H1 (cell line): ENCODE measurements at regions not wholly inside any gene's neighbourhood (a gene's known extent, or its start where the extent isn't known, plus 50 kb on each side); places are given as distances from the start of the nearest gene placed in this dataset.
A peak's percentile ranks its signal among the peaks of the same experiment; 100 is the strongest.

Experiments used
- CEBPB ChIP-seq: IDR thresholded peaks from 2 replicates; pipeline ENCODE4 v1.6.1; 2012; ENCODE audit warnings: low read depth, low read length
- TF ChIP-seq, protein P1 (sequence below): fragments of 300-600 bp; sonication (generic); IDR thresholded peaks from 2 replicates; pipeline ENCODE4 v1.7.1; 2012; ENCODE audit warnings: low read length, moderate library complexity, mild to moderate bottlenecking, inconsistent platforms; ENCODE audit not compliant: insufficient replicate concordance

DNA sequence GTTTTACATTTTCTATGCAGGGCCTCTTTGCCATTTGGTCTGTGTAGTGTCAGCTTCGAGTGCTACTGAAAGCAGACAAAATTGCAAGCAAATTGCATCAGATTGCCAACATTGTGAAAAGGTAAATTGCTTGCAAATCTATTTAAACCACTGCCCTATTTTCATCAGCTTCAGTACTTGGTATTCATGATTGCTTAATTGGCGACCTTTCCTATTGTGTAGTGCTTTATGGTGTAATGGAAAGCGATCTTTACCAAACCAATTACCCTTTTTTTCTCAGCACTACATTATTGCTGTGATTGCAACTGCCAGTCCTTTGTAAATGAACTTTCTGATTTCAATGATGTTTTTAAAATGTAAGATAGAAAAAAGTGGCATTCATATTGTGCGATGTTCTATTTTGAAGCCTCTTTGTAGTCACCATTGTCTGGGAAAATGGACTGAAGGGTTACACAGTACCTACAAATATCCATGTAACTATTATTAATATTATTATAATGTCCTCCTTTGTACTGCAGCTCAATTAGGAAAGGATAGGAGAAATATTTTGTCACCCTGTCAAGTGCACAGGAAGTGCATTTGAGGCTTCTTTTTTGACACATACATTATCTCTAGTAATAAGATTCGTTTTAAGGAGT lies 177.7 kb upstream of the SP8 start (continued):
- TF ChIP-seq, protein P1, sequence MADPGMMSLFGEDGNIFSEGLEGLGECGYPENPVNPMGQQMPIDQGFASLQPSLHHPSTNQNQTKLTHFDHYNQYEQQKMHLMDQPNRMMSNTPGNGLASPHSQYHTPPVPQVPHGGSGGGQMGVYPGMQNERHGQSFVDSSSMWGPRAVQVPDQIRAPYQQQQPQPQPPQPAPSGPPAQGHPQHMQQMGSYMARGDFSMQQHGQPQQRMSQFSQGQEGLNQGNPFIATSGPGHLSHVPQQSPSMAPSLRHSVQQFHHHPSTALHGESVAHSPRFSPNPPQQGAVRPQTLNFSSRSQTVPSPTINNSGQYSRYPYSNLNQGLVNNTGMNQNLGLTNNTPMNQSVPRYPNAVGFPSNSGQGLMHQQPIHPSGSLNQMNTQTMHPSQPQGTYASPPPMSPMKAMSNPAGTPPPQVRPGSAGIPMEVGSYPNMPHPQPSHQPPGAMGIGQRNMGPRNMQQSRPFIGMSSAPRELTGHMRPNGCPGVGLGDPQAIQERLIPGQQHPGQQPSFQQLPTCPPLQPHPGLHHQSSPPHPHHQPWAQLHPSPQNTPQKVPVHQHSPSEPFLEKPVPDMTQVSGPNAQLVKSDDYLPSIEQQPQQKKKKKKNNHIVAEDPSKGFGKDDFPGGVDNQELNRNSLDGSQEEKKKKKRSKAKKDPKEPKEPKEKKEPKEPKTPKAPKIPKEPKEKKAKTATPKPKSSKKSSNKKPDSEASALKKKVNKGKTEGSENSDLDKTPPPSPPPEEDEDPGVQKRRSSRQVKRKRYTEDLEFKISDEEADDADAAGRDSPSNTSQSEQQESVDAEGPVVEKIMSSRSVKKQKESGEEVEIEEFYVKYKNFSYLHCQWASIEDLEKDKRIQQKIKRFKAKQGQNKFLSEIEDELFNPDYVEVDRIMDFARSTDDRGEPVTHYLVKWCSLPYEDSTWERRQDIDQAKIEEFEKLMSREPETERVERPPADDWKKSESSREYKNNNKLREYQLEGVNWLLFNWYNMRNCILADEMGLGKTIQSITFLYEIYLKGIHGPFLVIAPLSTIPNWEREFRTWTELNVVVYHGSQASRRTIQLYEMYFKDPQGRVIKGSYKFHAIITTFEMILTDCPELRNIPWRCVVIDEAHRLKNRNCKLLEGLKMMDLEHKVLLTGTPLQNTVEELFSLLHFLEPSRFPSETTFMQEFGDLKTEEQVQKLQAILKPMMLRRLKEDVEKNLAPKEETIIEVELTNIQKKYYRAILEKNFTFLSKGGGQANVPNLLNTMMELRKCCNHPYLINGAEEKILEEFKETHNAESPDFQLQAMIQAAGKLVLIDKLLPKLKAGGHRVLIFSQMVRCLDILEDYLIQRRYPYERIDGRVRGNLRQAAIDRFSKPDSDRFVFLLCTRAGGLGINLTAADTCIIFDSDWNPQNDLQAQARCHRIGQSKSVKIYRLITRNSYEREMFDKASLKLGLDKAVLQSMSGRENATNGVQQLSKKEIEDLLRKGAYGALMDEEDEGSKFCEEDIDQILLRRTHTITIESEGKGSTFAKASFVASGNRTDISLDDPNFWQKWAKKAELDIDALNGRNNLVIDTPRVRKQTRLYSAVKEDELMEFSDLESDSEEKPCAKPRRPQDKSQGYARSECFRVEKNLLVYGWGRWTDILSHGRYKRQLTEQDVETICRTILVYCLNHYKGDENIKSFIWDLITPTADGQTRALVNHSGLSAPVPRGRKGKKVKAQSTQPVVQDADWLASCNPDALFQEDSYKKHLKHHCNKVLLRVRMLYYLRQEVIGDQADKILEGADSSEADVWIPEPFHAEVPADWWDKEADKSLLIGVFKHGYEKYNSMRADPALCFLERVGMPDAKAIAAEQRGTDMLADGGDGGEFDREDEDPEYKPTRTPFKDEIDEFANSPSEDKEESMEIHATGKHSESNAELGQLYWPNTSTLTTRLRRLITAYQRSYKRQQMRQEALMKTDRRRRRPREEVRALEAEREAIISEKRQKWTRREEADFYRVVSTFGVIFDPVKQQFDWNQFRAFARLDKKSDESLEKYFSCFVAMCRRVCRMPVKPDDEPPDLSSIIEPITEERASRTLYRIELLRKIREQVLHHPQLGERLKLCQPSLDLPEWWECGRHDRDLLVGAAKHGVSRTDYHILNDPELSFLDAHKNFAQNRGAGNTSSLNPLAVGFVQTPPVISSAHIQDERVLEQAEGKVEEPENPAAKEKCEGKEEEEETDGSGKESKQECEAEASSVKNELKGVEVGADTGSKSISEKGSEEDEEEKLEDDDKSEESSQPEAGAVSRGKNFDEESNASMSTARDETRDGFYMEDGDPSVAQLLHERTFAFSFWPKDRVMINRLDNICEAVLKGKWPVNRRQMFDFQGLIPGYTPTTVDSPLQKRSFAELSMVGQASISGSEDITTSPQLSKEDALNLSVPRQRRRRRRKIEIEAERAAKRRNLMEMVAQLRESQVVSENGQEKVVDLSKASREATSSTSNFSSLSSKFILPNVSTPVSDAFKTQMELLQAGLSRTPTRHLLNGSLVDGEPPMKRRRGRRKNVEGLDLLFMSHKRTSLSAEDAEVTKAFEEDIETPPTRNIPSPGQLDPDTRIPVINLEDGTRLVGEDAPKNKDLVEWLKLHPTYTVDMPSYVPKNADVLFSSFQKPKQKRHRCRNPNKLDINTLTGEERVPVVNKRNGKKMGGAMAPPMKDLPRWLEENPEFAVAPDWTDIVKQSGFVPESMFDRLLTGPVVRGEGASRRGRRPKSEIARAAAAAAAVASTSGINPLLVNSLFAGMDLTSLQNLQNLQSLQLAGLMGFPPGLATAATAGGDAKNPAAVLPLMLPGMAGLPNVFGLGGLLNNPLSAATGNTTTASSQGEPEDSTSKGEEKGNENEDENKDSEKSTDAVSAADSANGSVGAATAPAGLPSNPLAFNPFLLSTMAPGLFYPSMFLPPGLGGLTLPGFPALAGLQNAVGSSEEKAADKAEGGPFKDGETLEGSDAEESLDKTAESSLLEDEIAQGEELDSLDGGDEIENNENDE: no peak
- peak; percentile 47; the same call in 1 of the 2 replicates for TF ChIP-seq CEBPB
- TF ChIP-seq, all 59 proteins: peak for 1
